Right lobe of liver (tissue), 4 donors: ENCODE measurements at regions not wholly inside any gene's neighbourhood (a gene's known extent, or its start where the extent isn't known, plus 50 kb on each side); places are given as distances from the start of the nearest gene placed in this dataset.

Source experiments
- POLR2A ChIP-seq: fragments of 450-650 bp; IDR thresholded peaks from one replicate; pipeline ENCODE4 v1.6.1; 2017; ENCODE audit warnings: antibody characterized with exemption, mild to moderate bottlenecking
- TF ChIP-seq, protein P1 (sequence below), 4 donors: fragments of 200-600 bp in 3 of 4; fragments of 450-650 bp in 1 of 4; IDR thresholded peaks; one replicate each; pipeline versions ENCODE4 v1.5.1 to v1.8.0; 2016 to 2022; ENCODE audit warnings: antibody characterized with exemption in 4 of 4, mild to moderate bottlenecking in 2 of 4
- donor health status: DM: no; HTN: no; CAD: no.
- donor health status: DM: no; HTN: no; CAD: no.
- donor health status: DM: no; HTN: yes; CAD: no.

GRCh38 chr2:145156199-145156598, 636.3 kb upstream of the ZEB2 start:
- TF ChIP-seq, protein P1, sequence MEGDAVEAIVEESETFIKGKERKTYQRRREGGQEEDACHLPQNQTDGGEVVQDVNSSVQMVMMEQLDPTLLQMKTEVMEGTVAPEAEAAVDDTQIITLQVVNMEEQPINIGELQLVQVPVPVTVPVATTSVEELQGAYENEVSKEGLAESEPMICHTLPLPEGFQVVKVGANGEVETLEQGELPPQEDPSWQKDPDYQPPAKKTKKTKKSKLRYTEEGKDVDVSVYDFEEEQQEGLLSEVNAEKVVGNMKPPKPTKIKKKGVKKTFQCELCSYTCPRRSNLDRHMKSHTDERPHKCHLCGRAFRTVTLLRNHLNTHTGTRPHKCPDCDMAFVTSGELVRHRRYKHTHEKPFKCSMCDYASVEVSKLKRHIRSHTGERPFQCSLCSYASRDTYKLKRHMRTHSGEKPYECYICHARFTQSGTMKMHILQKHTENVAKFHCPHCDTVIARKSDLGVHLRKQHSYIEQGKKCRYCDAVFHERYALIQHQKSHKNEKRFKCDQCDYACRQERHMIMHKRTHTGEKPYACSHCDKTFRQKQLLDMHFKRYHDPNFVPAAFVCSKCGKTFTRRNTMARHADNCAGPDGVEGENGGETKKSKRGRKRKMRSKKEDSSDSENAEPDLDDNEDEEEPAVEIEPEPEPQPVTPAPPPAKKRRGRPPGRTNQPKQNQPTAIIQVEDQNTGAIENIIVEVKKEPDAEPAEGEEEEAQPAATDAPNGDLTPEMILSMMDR (IDR thresholded peaks at IDR 0.05) = no peak
- TF ChIP-seq POLR2A = no peak
